ENCODE measurements at regions not wholly inside any gene's neighbourhood (a gene's known extent, or its start where the extent isn't known, plus 50 kb on each side); places are given as distances from the start of the nearest gene placed in this dataset.

DNA sequence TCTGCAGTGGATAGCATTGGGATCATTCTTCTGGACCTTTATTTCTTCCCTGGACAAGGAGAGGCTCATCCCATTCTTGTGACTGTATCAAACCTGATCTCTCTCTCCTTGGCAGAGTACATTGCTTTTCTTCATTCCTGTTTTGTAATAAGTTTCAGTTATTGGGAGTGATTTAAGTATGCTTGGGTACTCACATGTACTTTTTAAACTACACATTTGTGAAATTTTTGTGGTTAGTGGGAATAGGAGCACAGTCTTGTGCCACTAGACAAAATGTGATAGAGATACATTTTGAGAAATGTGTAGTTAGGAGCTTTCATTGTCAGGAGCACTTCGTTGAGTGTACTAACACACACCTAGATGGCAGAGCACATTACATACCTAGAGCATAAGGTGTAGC, 262.6 kb downstream of the C3orf38 start:
- no peak overlapping the region for H3K4me3 ChIP-seq (ENCODE audit: control insufficient read depth, low read depth, low read length)
- TF ChIP-seq CTCF (conservative IDR thresholded peaks at IDR 0.05; ENCODE audit: control insufficient read depth, insufficient read depth, low read depth, low read length): no peak
- DNase-seq (ENCODE audit: low read depth): no peak

DNA sequence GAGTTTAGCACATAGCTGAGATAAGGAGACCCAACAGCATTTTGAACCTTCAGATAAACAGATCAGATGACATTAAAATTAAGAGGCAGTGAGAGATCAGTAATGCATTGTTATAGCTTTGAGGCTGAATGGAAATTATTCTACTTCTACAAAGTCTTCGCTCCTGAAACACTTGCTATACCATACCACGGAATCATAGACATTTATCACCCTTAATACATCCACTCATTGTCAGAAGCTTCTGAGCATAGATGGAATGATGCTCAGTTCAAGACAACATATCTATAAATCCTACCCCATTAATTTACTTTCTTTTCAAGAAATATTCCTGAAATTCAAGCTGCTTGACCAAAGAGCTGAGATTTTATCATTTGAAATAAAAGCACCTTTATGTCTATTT, 266.7 kb downstream of the C3orf38 start:
- no peak overlapping the region for H3K4me3 ChIP-seq (ENCODE audit: control insufficient read depth, low read depth, low read length)
- no peak for DNase-seq (ENCODE audit: low read depth)
- no peak for TF ChIP-seq CTCF (conservative IDR thresholded peaks at IDR 0.05; ENCODE audit: control insufficient read depth, insufficient read depth, low read depth, low read length)

- DNase-seq (ENCODE audit: low read depth): no peak
These were observed 268.5 kb downstream of the C3orf38 start for GRCh38 chr3:88418219-88418618.

GRCh38 chr3:88433568-88433967, 283.8 kb downstream of the C3orf38 start:
- TF ChIP-seq CTCF (conservative IDR thresholded peaks at IDR 0.05; ENCODE audit: control insufficient read depth, insufficient read depth, low read depth, low read length): no peak
- no peak for DNase-seq (ENCODE audit: low read depth)
- H3K4me3 ChIP-seq (ENCODE audit: control insufficient read depth, low read depth, low read length): no peak overlapping the region

More at GRCh38 chr3:88418219-88418618, 268.5 kb downstream of the C3orf38 start:
- no peak overlapping the region for H3K4me3 ChIP-seq (ENCODE audit: control insufficient read depth, low read depth, low read length)
- TF ChIP-seq CTCF (conservative IDR thresholded peaks at IDR 0.05; ENCODE audit: control insufficient read depth, insufficient read depth, low read depth, low read length): no peak

GRCh38 chr3:88434001-88434400, 284.2 kb downstream of the C3orf38 start:
- DNase-seq (ENCODE audit: low read depth): no peak
- no peak for TF ChIP-seq CTCF (conservative IDR thresholded peaks at IDR 0.05; ENCODE audit: control insufficient read depth, insufficient read depth, low read depth, low read length)
- no peak overlapping the region for H3K4me3 ChIP-seq (ENCODE audit: control insufficient read depth, low read depth, low read length)

DNA sequence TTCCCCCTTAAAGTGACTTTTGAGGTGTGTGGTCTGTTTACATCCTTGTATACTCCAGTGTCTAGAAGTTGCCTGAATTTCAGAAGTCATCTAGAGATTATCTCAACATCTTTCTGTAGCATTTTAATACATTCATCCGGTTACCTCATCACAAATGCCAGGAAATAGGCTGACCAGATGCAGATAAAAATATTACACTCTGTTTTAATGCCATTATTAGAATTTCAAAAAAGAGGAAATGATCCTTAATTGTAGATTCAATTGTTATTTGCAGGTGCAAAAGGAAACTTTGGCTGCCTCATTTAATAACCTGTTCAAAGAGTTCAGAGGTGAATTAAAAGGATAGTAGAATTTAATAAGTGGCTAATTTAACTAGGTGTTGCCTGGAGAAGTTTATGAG, 290.9 kb downstream of the C3orf38 start:
- TF ChIP-seq CTCF (conservative IDR thresholded peaks at IDR 0.05; ENCODE audit: control insufficient read depth, insufficient read depth, low read depth, low read length): no peak

DNA sequence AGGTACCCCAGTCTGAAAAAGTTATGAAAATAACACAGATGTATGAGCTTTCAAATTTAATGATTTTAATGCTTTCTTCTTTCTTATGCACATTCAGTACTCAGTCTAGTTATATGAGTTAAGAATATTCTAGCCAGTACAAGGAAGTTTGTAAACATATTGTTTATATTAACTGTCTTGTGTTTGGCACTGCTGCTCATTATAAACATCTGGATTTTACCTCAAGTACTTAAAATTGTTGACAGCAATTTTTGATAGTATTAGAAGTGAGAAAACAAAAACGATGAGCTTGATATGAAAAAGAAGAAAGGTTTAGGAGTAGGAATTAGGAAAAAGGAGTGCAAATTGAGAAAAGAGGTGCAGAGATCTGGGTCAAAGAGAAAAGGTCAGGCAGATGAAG, 293.3 kb downstream of the C3orf38 start:
- DNase-seq (ENCODE audit: low read depth): no peak
- H3K4me3 ChIP-seq (ENCODE audit: control insufficient read depth, low read depth, low read length): no peak overlapping the region
- no peak for TF ChIP-seq CTCF (conservative IDR thresholded peaks at IDR 0.05; ENCODE audit: control insufficient read depth, insufficient read depth, low read depth, low read length)

More for the DNA sequence above, 290.9 kb downstream of the C3orf38 start:
- no peak for DNase-seq (ENCODE audit: low read depth)
- H3K4me3 ChIP-seq (ENCODE audit: control insufficient read depth, low read depth, low read length): no peak overlapping the region

Measured in fibroblast of mammary gland (primary cell).